MM.1S (cell line): ENCODE measurements at regions not wholly inside any gene's neighbourhood (a gene's known extent, or its start where the extent isn't known, plus 50 kb on each side); places are given as distances from the start of the nearest gene placed in this dataset.

ENCODE experiments used
- DNase-seq: peaks from one replicate; pipeline ENCODE4 v3.0.0-alpha.2; 2015
- H2AFZ ChIP-seq: fragments of 300-600 bp; sonication (generic); 2 replicates; pipeline ENCODE4 v1.6.0; 2016; ENCODE audit warnings: antibody characterized with exemption, low read length
- H3F3A ChIP-seq: fragments of 300-600 bp; sonication (generic); 2 replicates; pipeline ENCODE4 v1.6.1; 2016; ENCODE audit warnings: mild to moderate bottlenecking, antibody characterized with exemption, low read length, moderate library complexity, mixed read lengths; ENCODE audit not compliant: insufficient read depth
- H3K27ac ChIP-seq: fragments of 300-600 bp; sonication (generic); 2 replicates; pipeline ENCODE4 v1.5.1; 2016; ENCODE audit warnings: mild to moderate bottlenecking, low read length
- H3K27me3 ChIP-seq: fragments of 300-600 bp; sonication (generic); replicated peaks from 2 replicates; pipeline ENCODE4 v1.6.0; 2016; ENCODE audit warnings: low read length; ENCODE audit not compliant: insufficient read depth
- H3K36me3 ChIP-seq: fragments of 300-600 bp; sonication (generic); replicated peaks from 2 replicates; pipeline ENCODE4 v1.6.1; 2016; ENCODE audit warnings: mild to moderate bottlenecking, low read length, mixed read lengths; ENCODE audit not compliant: insufficient read depth
- H3K4me1 ChIP-seq: fragments of 300-600 bp; sonication (generic); 2 replicates; pipeline ENCODE4 v1.6.1; 2016; ENCODE audit warnings: low read length, mixed read lengths
- H3K4me2 ChIP-seq: fragments of 300-600 bp; sonication (generic); 2 replicates; pipeline ENCODE4 v1.6.0; 2016; ENCODE audit warnings: low read depth, low read length
- H3K4me3 ChIP-seq: fragments of 300-600 bp; sonication (generic); 2 replicates; pipeline ENCODE4 v1.5.1; 2016; ENCODE audit warnings: low read length, mixed read lengths
- H3K79me2 ChIP-seq: fragments of 300-600 bp; sonication (generic); 2 replicates; pipeline ENCODE4 v1.6.1; 2016; ENCODE audit warnings: mixed run types, low read length, mixed read lengths
- H3K9ac ChIP-seq: fragments of 300-600 bp; sonication (generic); 2 replicates; pipeline ENCODE4 v1.6.1; 2016; ENCODE audit warnings: low read length, mixed read lengths
- H3K9me2 ChIP-seq: fragments of 300-600 bp; sonication (generic); replicated peaks from 2 replicates; pipeline ENCODE4 v1.6.1; 2016; ENCODE audit warnings: mild to moderate bottlenecking, low read length, mixed read lengths; ENCODE audit not compliant: insufficient read depth
- H3K9me3 ChIP-seq: fragments of 300-600 bp; sonication (generic); replicated peaks from 2 replicates; pipeline ENCODE4 v1.6.1; 2016; ENCODE audit warnings: mild to moderate bottlenecking, low read length, mixed read lengths; ENCODE audit not compliant: insufficient read depth
- H4K20me1 ChIP-seq: fragments of 300-600 bp; sonication (generic); 2 replicates; pipeline ENCODE4 v1.6.1; 2016; ENCODE audit warnings: mild to moderate bottlenecking, low read length, moderate library complexity, mixed read lengths; ENCODE audit not compliant: insufficient read depth
- CTCF ChIP-seq: fragments of 300-600 bp; sonication (generic); IDR thresholded peaks from 2 replicates; pipeline ENCODE4 v1.5.1; 2016; ENCODE audit warnings: antibody characterized with exemption, low read length, mixed read lengths
- EZH2 ChIP-seq: fragments of 300-600 bp; sonication (generic); optimal IDR thresholded peaks from 2 replicates; pipeline ENCODE3; 2017; ENCODE audit warnings: low read depth, mild to moderate bottlenecking, antibody characterized with exemption, low read length, mixed read lengths
- EZH2phosphoT487 ChIP-seq: fragments of 300-600 bp; sonication (generic); IDR thresholded peaks from 2 replicates; pipeline ENCODE4 v1.6.1; 2018; ENCODE audit warnings: antibody characterized with exemption, low read length

GRCh38 chr6:95679981-95680380, 102.6 kb downstream of the MANEA start:
- H3K9me3 ChIP-seq, result no peaks in the 10 kb centered on the region
- H3K9ac ChIP-seq, result no peak overlapping the region
- no peaks in the 10 kb centered on the region for H3K27me3 ChIP-seq
- H3K4me1 ChIP-seq, result no peaks in the 10 kb centered on the region
- no peak for TF ChIP-seq CTCF
- no peak for TF ChIP-seq EZH2phosphoT487
- TF ChIP-seq EZH2, result no peak
- no peak overlapping the region for H3K4me3 ChIP-seq
- H3K9me2 ChIP-seq, result no peaks in the 10 kb centered on the region
- no peak overlapping the region for H3K27ac ChIP-seq
- no peaks in the 10 kb centered on the region for H4K20me1 ChIP-seq
- H3F3A ChIP-seq, result no peaks in the 10 kb centered on the region
- H3K4me2 ChIP-seq, result no peak overlapping the region
- no peak overlapping the region for H2AFZ ChIP-seq
- no peaks in the 10 kb centered on the region for H3K79me2 ChIP-seq
- H3K36me3 ChIP-seq, result no peaks in the 10 kb centered on the region
- no peak for DNase-seq

GRCh38 chr6:95681736-95682135, 104.4 kb downstream of the MANEA start:
- no peaks in the 10 kb centered on the region for H3K27me3 ChIP-seq
- H3K9ac ChIP-seq, result no peak overlapping the region
- H3K4me1 ChIP-seq, result no peaks in the 10 kb centered on the region
- no peak overlapping the region for H3K4me3 ChIP-seq
- H3F3A ChIP-seq, result no peaks in the 10 kb centered on the region
- H3K27ac ChIP-seq, result no peak overlapping the region
- no peaks in the 10 kb centered on the region for H4K20me1 ChIP-seq
- H3K9me3 ChIP-seq, result no peaks in the 10 kb centered on the region
- H3K4me2 ChIP-seq, result no peak overlapping the region
- no peaks in the 10 kb centered on the region for H3K36me3 ChIP-seq
- TF ChIP-seq EZH2phosphoT487 (no peak), EZH2 (no peak), CTCF (no peak)
- no peak overlapping the region for H2AFZ ChIP-seq
- no peak for DNase-seq
- H3K79me2 ChIP-seq, result no peaks in the 10 kb centered on the region
- no peaks in the 10 kb centered on the region for H3K9me2 ChIP-seq

GRCh38 chr6:95682476-95682875, 105.1 kb downstream of the MANEA start:
- no peaks in the 10 kb centered on the region for H3F3A ChIP-seq
- no peaks in the 10 kb centered on the region for H4K20me1 ChIP-seq
- H3K4me1 ChIP-seq, result no peaks in the 10 kb centered on the region
- H2AFZ ChIP-seq, result no peak overlapping the region
- no peak for DNase-seq
- no peak overlapping the region for H3K4me2 ChIP-seq
- H3K9ac ChIP-seq, result no peak overlapping the region
- no peak overlapping the region for H3K4me3 ChIP-seq
- no peak overlapping the region for H3K27ac ChIP-seq
- no peak for TF ChIP-seq EZH2
- no peak for TF ChIP-seq CTCF
- TF ChIP-seq EZH2phosphoT487, result no peak
- no peaks in the 10 kb centered on the region for H3K79me2 ChIP-seq
- no peaks in the 10 kb centered on the region for H3K9me2 ChIP-seq
- H3K36me3 ChIP-seq, result no peaks in the 10 kb centered on the region
- H3K9me3 ChIP-seq, result no peaks in the 10 kb centered on the region
- no peaks in the 10 kb centered on the region for H3K27me3 ChIP-seq
